Heart left ventricle (tissue), 16 donors: ENCODE measurements at regions not wholly inside any gene's neighbourhood (a gene's known extent, or its start where the extent isn't known, plus 50 kb on each side); places are given as distances from the start of the nearest gene placed in this dataset.

Experiments used
- ATAC-seq, 4 donors: fragments of 200-7000 bp; cut with Tn5 transposase; one replicate each; pipeline ENCODE4 v1.9.1; 2020 to 2022; ENCODE audit warnings: moderate library complexity in 4 of 4, mild to moderate bottlenecking in 3 of 4, moderate number of reproducible peaks in 1 of 4
- DNase-seq, 5 donors: peaks; one replicate each; pipeline ENCODE4 v3.0.0-alpha.2; 2020
- H3K27ac ChIP-seq, 12 donors: fragments of 200-600 bp; sonication (generic) in 4 of 12; one replicate each; pipeline versions ENCODE4 v1.5.0 to v1.8.0; 2016 to 2022; ENCODE audit warnings: mild to moderate bottlenecking in 2 of 12
- H3K27me3 ChIP-seq, 9 donors: fragments of 200-600 bp; sonication (generic) in 2 of 9; one replicate each; pipeline versions ENCODE4 v1.5.1 to v1.8.0; 2016 to 2022; ENCODE audit warnings: mild to moderate bottlenecking in 3 of 9
- H3K36me3 ChIP-seq, 9 donors: fragments of 200-600 bp; sonication (generic) in 2 of 9; one replicate each; pipeline versions ENCODE4 v1.5.0 to v1.8.0; 2018 to 2022; ENCODE audit warnings: mild to moderate bottlenecking in 2 of 9
- H3K4me1 ChIP-seq, 12 donors: fragments of 200-600 bp; sonication (generic) in 4 of 12; one replicate each; pipeline versions ENCODE4 v1.5.0 to v1.8.0; 2016 to 2022; ENCODE audit warnings: mild to moderate bottlenecking in 3 of 12
- H3K4me3 ChIP-seq, 12 donors: fragments of 200-600 bp; sonication (generic) in 4 of 12; one replicate each; pipeline versions ENCODE4 v1.5.0 to v1.8.0; 2017 to 2022; ENCODE audit warnings: mild to moderate bottlenecking in 9 of 12, moderate library complexity in 4 of 12
- H3K9me3 ChIP-seq, 12 donors: fragments of 200-600 bp; sonication (generic) in 4 of 12; one replicate each; pipeline versions ENCODE4 v1.5.0 to v1.8.0; 2016 to 2022; ENCODE audit warnings: mild to moderate bottlenecking in 1 of 12
- POLR2A ChIP-seq, 2 donors: fragments of 450-650 bp; IDR thresholded peaks; one replicate each; pipeline ENCODE4 v1.6.1; 2017; ENCODE audit warnings: antibody characterized with exemption in 2 of 2, mild to moderate bottlenecking in 2 of 2, moderate library complexity in 2 of 2
- WGBS, 4 donors: extraction: QIAGEN DNeasy Blood & Tissue Kit in 2 of 4; methylation state at CpG; one replicate each; pipeline versions ENCODE4 v1.1.5 to v1.1.7; 2013 to 2018; 5-methylcytosine and 5-hydroxymethylcytosine counted together
- intact Hi-C, 10 donors: fragments of 100-400 bp; cut with DNase I; formaldehyde crosslinking; loops; one replicate each; pipeline versions ENCODE4 v1.11.1 to v1.14.2; 2022
- TF ChIP-seq, protein P1 (sequence below), 12 donors: fragments of 200-600 bp; sonication (generic) in 4 of 12; IDR thresholded peaks; one replicate each; pipeline versions ENCODE4 v1.5.0 to v1.8.0; 2018 to 2022; ENCODE audit warnings: antibody characterized with exemption in 12 of 12, mild to moderate bottlenecking in 5 of 12
- donor health status: ischemic (EF 13 %, LVEDD 7.1; RV severe dilation, severe dysfunction).
- donor health status: healthy with polysubstance abuse.
- donor health status: DM: no; HTN: yes; CAD: no.
- donor health status: DM: no; HTN: no; CAD: no.
- donor health status: ischemic (EF 25% LVEDD 6.9; RV normal size, moderate dysfunction).
- donor health status: ischemic (EF 25% LVEDD 5.7; RV mildly dilated, moderate dysfunction).
- donor health status: healthy.
- donor health status: DM: yes; HTN: yes; CAD: no.
- donor health status: ischemic (EF 35%, LVEDD 5.7; RV mildly dilated, moderate dysfunction).
- donor health status: nonischemic (EF 11% LVEDD 7.7; RV severe dilation, severe dysfunction).
- donor health status: DM: yes; HTN: yes; CAD: no.
- donor health status: PGD.
- donor health status: ischemic (EF 29% LVEDD 5.4; RV normal size, mild dysfunction).
- donor health status: nonischemic (EF 23%, LVEDD 6.1; RV moderate dilation, normal function).

DNA sequence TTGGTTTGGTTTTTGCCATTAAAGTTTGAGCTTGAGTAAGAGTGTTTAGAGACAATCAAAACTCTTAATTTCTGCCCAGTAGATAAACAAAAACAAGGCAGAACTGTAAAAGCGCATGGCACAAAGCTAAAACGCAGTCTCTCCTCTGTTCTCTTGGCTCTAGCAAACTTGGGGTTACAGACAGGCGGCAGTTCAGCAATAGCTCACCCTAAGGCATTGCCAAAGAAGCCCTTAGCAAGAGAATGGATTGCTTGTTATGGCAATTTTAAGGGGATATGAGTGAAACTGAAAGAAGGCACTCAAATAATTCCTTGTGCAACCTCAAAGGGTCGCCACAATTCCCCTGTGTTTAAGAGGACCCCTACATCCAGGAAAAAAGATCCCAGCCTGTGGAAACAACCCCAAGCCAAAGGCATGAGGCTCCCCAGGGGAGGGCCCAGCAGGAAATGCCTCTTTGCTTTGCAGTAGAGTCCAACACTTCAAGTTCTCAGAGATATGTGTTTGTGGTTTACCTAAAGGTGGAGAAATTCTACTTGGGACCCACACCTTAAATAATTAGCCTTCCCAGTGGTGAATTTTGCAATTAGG, 317.0 kb upstream of the MPDZ start:
- Histone ChIP-seq H3K9me3 (no peaks in the 10 kb centered on the region), H3K27me3 (no peaks in the 10 kb centered on the region), H3K27ac (no peak overlapping the region), H3K4me3 (no peak overlapping the region), H3K36me3 (no peaks in the 10 kb centered on the region), H3K4me1 (peaks cover 0 to 22% (median 0%) of the 10 kb centered on the region in 12 donors)
- WGBS, 4 donors, result 75 to 92% (median 90%) methylated on average over 4 of the region's 4 CpGs
- TF ChIP-seq, protein P1, sequence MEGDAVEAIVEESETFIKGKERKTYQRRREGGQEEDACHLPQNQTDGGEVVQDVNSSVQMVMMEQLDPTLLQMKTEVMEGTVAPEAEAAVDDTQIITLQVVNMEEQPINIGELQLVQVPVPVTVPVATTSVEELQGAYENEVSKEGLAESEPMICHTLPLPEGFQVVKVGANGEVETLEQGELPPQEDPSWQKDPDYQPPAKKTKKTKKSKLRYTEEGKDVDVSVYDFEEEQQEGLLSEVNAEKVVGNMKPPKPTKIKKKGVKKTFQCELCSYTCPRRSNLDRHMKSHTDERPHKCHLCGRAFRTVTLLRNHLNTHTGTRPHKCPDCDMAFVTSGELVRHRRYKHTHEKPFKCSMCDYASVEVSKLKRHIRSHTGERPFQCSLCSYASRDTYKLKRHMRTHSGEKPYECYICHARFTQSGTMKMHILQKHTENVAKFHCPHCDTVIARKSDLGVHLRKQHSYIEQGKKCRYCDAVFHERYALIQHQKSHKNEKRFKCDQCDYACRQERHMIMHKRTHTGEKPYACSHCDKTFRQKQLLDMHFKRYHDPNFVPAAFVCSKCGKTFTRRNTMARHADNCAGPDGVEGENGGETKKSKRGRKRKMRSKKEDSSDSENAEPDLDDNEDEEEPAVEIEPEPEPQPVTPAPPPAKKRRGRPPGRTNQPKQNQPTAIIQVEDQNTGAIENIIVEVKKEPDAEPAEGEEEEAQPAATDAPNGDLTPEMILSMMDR (IDR thresholded peaks at IDR 0.05), result no peak
- no peak for TF ChIP-seq POLR2A (IDR thresholded peaks at IDR 0.05)
- no peak for ATAC-seq
- intact Hi-C loops, result no loop called here
- no peak for DNase-seq

DNA sequence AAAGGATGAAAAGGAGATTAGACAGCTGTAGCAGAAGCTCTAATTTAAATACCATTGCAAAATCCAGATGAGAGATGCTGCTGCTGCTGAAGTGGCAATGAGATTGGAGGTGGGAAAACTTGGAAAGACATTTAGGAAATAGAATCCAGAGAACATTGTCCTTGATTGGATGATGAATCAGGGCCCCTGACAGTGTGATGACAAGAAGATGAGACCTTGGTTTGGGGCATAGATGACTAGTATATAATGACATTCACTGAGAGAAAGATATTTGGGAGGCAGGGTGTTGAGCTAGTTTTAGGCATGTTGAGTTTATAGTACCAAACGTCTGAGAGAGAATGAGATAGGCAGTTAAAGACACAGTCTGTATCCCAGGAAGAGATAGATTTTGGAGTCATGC, 311.5 kb upstream of the MPDZ start:
- 35 to 45% (median 40%) methylated on average over 1 of the region's 1 CpG for WGBS, 4 donors
- TF ChIP-seq, protein P1 (IDR thresholded peaks at IDR 0.05), result no peak
- TF ChIP-seq POLR2A (IDR thresholded peaks at IDR 0.05), result no peak
- no peak overlapping the region for H3K27ac ChIP-seq

DNA sequence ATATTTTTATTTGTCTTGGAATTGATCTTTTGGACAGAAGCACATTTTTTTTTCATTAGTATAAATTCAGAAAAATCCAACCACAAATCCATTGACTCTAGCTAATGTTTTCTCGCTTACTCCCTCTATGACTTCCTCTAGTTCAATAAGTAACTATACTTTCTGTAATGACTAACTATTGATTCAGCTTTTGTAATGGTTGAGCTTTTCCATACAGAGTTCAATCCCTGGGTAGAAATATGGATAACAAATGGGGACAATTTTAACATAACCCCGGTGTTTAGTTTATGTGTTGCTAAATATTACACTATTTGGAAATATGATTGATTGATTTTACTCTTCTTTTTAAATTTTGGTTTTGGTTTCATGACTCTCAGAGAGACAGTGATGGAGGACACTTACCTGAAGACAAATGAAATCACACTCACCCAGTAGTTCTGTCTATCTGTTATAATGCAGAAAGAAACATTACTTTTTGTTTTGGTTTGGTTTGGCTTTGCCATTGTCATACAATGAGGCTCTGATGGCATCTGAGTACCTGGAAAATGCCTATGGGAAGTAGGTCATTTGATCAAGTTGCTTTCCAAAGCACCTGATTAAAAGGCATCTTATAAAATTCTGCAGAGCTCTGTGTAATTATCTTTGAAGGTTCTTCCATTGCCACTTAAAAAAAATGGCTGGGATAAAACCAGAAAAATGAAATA, 309.7 kb upstream of the MPDZ start:
- no peak for TF ChIP-seq POLR2A (IDR thresholded peaks at IDR 0.05)
- TF ChIP-seq, protein P1 (IDR thresholded peaks at IDR 0.05), result no peak
- Histone ChIP-seq H3K27ac (peak overlapping the region in 8 of 12 donors; percentile 20 to 66 (median 41)), H3K9me3 (no peaks in the 10 kb centered on the region), H3K36me3 (no peaks in the 10 kb centered on the region), H3K27me3 (no peaks in the 10 kb centered on the region), H3K4me3 (no peak overlapping the region), H3K4me1 (peaks cover 0 to 57% (median 23%) of the 10 kb centered on the region in 12 donors)
- WGBS, 4 donors, result 79 to 88% (median 83%) methylated on average over 2 of the region's 2 CpGs
- ATAC-seq, result no peak
- intact Hi-C loops, result loop anchor here in 4 of 10 donors (5.0 to 10.0 kb wide), 3 partner anchors 56 to 142 kb away; no protein-coding TSS in a partner anchor
- DNase-seq, result no peak

More for the DNA sequence above, 311.5 kb upstream of the MPDZ start:
- no peaks in the 10 kb centered on the region for H3K9me3 ChIP-seq
- DNase-seq, result no peak
- no peak overlapping the region for H3K4me3 ChIP-seq
- no peaks in the 10 kb centered on the region for H3K27me3 ChIP-seq
- no peaks in the 10 kb centered on the region for H3K36me3 ChIP-seq
- H3K4me1 ChIP-seq, result peaks cover 0 to 56% (median 23%) of the 10 kb centered on the region in 12 donors
- intact Hi-C loops, result no loop called here
- no peak for ATAC-seq
